ENCODE measurements at regions not wholly inside any gene's neighbourhood (a gene's known extent, or its start where the extent isn't known, plus 50 kb on each side); places are given as distances from the start of the nearest gene placed in this dataset.

GRCh38 chr16:87096746-87097333 lies 220.4 kb downstream of the C16orf95 start:
- no peak overlapping the region for H3K27ac ChIP-seq
- no peak for TF ChIP-seq CTCF (IDR thresholded peaks at IDR 0.05)
- no peak for TF ChIP-seq POLR2A (IDR thresholded peaks at IDR 0.05)
- no peaks in the 10 kb centered on the region for H3K36me3 ChIP-seq
- H3K4me1 ChIP-seq = peaks cover 0 to 1% (median 0%) of the 10 kb centered on the region in 12 donors
- peaks cover 0 to 30% (median 3%) of the 10 kb centered on the region in 9 donors for H3K27me3 ChIP-seq
- intact Hi-C loops (cut with DNase I) = no loop called here
- no peak overlapping the region for H3K4me3 ChIP-seq
- WGBS, 4 donors = 83 to 91% (median 89%) methylated on average over 11 of the region's 11 CpGs
- no peak for DNase-seq
- no peaks in the 10 kb centered on the region for H3K9me3 ChIP-seq
- no peak for ATAC-seq

- peaks cover 0 to 30% (median 3%) of the 10 kb centered on the region in 9 donors for H3K27me3 ChIP-seq
- intact Hi-C loops (cut with DNase I) = no loop called here
- 87 to 98% (median 92%) methylated on average over 5 of the region's 5 CpGs for WGBS, 4 donors
These were observed 218.8 kb downstream of the C16orf95 start for GRCh38 chr16:87098361-87098760.

GRCh38 chr16:87098976-87099720 lies 218.0 kb downstream of the C16orf95 start:
- TF ChIP-seq POLR2A (IDR thresholded peaks at IDR 0.05) (no peak), CTCF (IDR thresholded peaks at IDR 0.05) (no peak)
- Histone ChIP-seq H3K36me3 (no peaks in the 10 kb centered on the region), H3K27me3 (peaks cover 0 to 30% (median 3%) of the 10 kb centered on the region in 9 donors), H3K4me1 (peaks cover 0 to 3% (median 0%) of the 10 kb centered on the region in 12 donors), H3K9me3 (peaks cover 0 to under 1% (median 0%) of the 10 kb centered on the region in 12 donors), H3K27ac (no peak overlapping the region), H3K4me3 (no peak overlapping the region)
- no peak for DNase-seq
- intact Hi-C loops (cut with DNase I) = no loop called here
- ATAC-seq = no peak
- 77 to 80% (median 77%) methylated on average over 9 of the region's 9 CpGs for WGBS, 4 donors

More at GRCh38 chr16:87098361-87098760, 218.8 kb downstream of the C16orf95 start:
- Histone ChIP-seq H3K4me3 (no peak overlapping the region), H3K36me3 (no peaks in the 10 kb centered on the region), H3K9me3 (no peaks in the 10 kb centered on the region), H3K27ac (no peak overlapping the region), H3K4me1 (peaks cover 0 to 3% (median 0%) of the 10 kb centered on the region in 12 donors)
- TF ChIP-seq CTCF (IDR thresholded peaks at IDR 0.05) = no peak
- no peak for TF ChIP-seq POLR2A (IDR thresholded peaks at IDR 0.05)
- DNase-seq = no peak
- no peak for ATAC-seq

- Histone ChIP-seq H3K4me1 (peaks cover 0 to 3% (median 0%) of the 10 kb centered on the region in 12 donors), H3K4me3 (no peak overlapping the region), H3K9me3 (peaks cover 0 to 4% (median 0%) of the 10 kb centered on the region in 12 donors), H3K27ac (no peak overlapping the region), H3K36me3 (no peaks in the 10 kb centered on the region), H3K27me3 (peaks cover 0 to 30% (median 3%) of the 10 kb centered on the region in 9 donors)
- WGBS, 4 donors = 66 to 70% (median 69%) methylated on average over 11 of the region's 11 CpGs
- ATAC-seq (no peak), DNase-seq (no peak)
- intact Hi-C loops (cut with DNase I) = no loop called here
- TF ChIP-seq CTCF (IDR thresholded peaks at IDR 0.05) (no peak), POLR2A (IDR thresholded peaks at IDR 0.05) (no peak)
These were observed 216.7 kb downstream of the C16orf95 start for GRCh38 chr16:87100306-87101058.

All from heart left ventricle (tissue), 16 donors.